ENCODE measurements at regions not wholly inside any gene's neighbourhood (a gene's known extent, or its start where the extent isn't known, plus 50 kb on each side); places are given as distances from the start of the nearest gene placed in this dataset.

DNA sequence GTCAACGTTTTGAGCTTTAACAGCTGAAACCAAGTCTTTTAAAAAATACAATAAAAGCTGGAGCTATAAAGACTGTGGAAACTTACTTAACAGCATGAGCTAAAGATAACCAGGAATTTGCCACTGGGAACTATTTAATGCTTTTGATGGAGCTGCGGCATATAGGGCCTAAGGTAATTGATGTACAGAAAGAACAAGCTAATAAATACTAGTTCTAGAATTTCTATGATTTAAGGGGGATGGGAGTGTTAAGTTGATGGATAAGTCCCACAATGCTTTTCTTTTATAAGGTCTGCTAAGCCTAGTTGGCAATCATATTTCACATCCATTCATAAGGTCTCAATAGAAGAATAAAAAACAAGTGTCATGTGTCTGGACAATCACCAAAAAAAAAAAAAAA is 334.0 kb upstream of the DMAC1 start:
- no peak overlapping the region for H3K4me3 ChIP-seq (ENCODE audit: control insufficient read depth, low read depth, low read length)
- TF ChIP-seq, protein P1, sequence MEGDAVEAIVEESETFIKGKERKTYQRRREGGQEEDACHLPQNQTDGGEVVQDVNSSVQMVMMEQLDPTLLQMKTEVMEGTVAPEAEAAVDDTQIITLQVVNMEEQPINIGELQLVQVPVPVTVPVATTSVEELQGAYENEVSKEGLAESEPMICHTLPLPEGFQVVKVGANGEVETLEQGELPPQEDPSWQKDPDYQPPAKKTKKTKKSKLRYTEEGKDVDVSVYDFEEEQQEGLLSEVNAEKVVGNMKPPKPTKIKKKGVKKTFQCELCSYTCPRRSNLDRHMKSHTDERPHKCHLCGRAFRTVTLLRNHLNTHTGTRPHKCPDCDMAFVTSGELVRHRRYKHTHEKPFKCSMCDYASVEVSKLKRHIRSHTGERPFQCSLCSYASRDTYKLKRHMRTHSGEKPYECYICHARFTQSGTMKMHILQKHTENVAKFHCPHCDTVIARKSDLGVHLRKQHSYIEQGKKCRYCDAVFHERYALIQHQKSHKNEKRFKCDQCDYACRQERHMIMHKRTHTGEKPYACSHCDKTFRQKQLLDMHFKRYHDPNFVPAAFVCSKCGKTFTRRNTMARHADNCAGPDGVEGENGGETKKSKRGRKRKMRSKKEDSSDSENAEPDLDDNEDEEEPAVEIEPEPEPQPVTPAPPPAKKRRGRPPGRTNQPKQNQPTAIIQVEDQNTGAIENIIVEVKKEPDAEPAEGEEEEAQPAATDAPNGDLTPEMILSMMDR (conservative IDR thresholded peaks at IDR 0.05; ENCODE audit: control insufficient read depth, insufficient read depth, low read depth, low read length), result no peak
- DNase-seq (ENCODE audit: low read depth), result no peak

DNA sequence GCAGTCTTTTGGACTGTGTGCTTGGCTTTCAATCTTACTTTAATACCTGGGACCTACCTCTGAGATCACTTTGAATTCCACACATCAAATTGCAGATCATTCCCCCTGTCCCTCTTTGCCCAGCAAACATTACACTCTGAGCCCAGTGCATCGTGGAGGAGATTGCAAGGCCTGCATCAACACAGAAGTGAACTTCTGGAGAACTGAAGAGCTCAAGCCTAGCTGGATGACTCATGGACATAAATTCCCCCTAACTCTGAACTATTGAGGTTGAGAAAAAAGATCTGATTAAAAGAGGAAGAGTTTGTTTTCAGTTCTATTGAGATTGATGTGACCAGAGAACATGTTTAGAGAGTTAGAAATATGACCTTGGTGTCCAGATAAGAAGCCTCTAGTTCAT is 316.0 kb upstream of the DMAC1 start:
- TF ChIP-seq, protein P1 (conservative IDR thresholded peaks at IDR 0.05; ENCODE audit: control insufficient read depth, insufficient read depth, low read depth, low read length), result no peak
- no peak for DNase-seq (ENCODE audit: low read depth)

DNA sequence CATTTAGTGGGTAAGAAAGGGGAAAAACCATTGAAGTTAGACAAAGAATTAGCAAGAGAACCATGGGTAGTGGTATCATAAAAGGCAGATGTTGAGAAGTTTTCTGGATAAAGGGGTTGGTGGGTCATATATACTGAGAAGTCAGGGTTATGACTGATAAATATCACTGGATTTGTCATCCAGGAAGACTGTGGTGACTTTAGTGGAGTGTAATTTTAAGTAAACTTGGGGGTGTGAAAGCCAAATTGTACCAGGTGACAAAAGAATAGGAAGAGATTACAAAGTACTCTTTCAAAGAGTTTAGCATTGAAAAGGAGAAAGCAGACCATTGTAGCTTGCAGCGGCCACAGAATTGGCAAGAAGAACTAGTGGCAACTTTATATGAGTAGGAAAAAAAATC is 315.2 kb upstream of the DMAC1 start:
- no peak overlapping the region for H3K4me3 ChIP-seq (ENCODE audit: control insufficient read depth, low read depth, low read length)
- DNase-seq (ENCODE audit: low read depth), result no peak
- TF ChIP-seq, protein P1 (conservative IDR thresholded peaks at IDR 0.05; ENCODE audit: control insufficient read depth, insufficient read depth, low read depth, low read length), result no peak

More for the DNA sequence above, 316.0 kb upstream of the DMAC1 start:
- H3K4me3 ChIP-seq (ENCODE audit: control insufficient read depth, low read depth, low read length), result no peak overlapping the region

DNA sequence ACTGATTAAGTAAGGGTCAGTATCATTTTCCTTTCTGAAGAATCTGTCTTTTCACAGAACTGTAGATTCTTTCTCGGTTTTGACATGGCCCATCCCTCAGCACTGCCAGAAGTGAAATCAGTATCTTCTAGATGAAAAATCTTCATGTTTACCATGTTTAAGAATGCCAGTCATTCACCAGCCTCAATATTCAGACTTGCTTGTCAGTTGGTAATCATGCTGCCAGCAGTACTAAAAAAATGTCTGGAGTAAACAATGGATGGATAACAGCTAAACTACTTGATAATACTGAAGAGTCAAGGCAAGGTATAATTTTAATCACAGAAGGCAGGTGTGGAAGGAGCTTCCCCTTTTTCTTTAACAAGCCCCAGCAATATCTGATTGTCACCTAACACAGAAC is 306.8 kb upstream of the DMAC1 start:
- DNase-seq (ENCODE audit: low read depth), result no peak
- no peak overlapping the region for H3K4me3 ChIP-seq (ENCODE audit: control insufficient read depth, low read depth, low read length)
- TF ChIP-seq, protein P1 (conservative IDR thresholded peaks at IDR 0.05; ENCODE audit: control insufficient read depth, insufficient read depth, low read depth, low read length), result no peak

DNA sequence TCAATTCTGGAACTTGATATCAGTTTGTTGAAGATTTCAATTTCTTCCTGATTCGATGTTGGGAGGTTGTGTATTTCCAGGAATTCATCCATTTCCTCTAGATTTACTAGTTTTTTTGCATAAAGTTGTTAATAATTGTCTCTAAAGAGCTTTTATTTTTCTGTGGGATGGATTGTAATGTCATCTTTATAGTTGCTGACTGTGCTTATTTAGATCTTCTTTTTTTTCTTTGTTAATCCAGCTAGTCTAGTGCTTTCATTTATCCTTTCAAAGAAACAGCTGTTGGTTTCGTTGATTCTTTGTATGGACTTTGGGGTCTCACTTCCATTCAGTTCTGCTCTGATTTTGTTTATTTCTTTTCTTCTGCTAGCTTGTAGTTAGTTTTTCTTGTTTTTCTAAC is 302.0 kb upstream of the DMAC1 start:
- TF ChIP-seq, protein P1 (conservative IDR thresholded peaks at IDR 0.05; ENCODE audit: control insufficient read depth, insufficient read depth, low read depth, low read length), result no peak
- H3K4me3 ChIP-seq (ENCODE audit: control insufficient read depth, low read depth, low read length), result no peak overlapping the region
- DNase-seq (ENCODE audit: low read depth), result no peak

DNA sequence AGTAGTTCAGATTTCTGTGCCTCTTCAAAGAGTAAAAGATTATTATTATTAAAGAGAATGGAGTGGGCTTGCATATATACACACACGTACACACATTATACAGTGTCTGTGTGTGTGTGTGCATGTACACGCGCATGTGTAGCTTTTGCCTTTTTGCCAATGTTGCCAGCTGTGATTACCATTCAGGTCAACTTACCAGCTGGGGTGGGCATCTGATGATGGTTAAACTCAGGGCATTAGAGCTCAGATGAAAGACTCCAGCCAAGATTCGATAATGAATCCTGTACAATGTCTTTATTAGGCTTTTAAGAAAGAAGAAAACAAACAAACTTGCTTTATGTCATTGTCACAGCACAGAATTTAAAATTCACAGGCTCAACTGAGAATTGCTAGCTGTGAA is 296.5 kb upstream of the DMAC1 start:
- H3K4me3 ChIP-seq (ENCODE audit: control insufficient read depth, low read depth, low read length), result no peak overlapping the region
- TF ChIP-seq, protein P1 (conservative IDR thresholded peaks at IDR 0.05; ENCODE audit: control insufficient read depth, insufficient read depth, low read depth, low read length), result no peak
- DNase-seq (ENCODE audit: low read depth), result no peak

DNA sequence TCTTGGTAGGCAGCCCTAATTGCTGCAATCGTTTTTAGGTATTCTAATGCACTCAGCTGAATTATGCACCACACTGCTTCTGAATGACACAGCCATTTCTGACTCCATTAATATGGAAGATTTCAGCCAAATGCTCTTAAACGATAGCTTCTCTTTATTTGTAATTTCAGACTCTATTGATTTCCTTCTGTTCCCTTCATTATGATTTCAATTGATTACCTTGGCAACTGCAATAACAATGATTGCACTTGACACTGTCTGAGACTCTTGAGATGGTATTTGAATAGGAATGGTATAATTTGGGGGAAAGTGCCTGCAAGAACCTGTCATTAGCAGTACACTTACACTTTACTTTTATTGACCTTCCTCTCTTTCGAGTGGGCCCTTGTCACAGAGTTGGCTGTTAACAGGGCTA is 296.1 kb upstream of the DMAC1 start:
- TF ChIP-seq, protein P1 (conservative IDR thresholded peaks at IDR 0.05; ENCODE audit: control insufficient read depth, insufficient read depth, low read depth, low read length), result no peak

More for the DNA sequence above, 296.1 kb upstream of the DMAC1 start:
- no peak for DNase-seq (ENCODE audit: low read depth)
- H3K4me3 ChIP-seq (ENCODE audit: control insufficient read depth, low read depth, low read length), result no peak overlapping the region

All from fibroblast of mammary gland (primary cell).